Vagina (tissue), 2 donors: ENCODE measurements at regions not wholly inside any gene's neighbourhood (a gene's known extent, or its start where the extent isn't known, plus 50 kb on each side); places are given as distances from the start of the nearest gene placed in this dataset.

Source experiments
- DNase-seq, 2 donors: peaks; one replicate each; pipeline ENCODE4 v3.0.0-alpha.2; 2017; ENCODE audit errors: extremely low spot score in 2 of 2
- H3K27ac ChIP-seq: fragments of 200-600 bp; sonication (generic); one replicate; pipeline ENCODE4 v1.5.1; 2019
- H3K27me3 ChIP-seq: fragments of 200-600 bp; sonication (generic); one replicate; pipeline ENCODE4 v1.5.1; 2019
- H3K36me3 ChIP-seq, 2 donors: fragments of 200-600 bp; sonication (generic); one replicate each; pipeline ENCODE4 v1.5.1; 2017 to 2019
- H3K4me1 ChIP-seq: fragments of 200-600 bp; sonication (generic); one replicate; pipeline ENCODE4 v1.5.1; 2019
- H3K4me3 ChIP-seq, 2 donors: fragments of 200-600 bp; sonication (generic); 1 replicate in 1 of 2; 2 replicates in 1 of 2; pipeline ENCODE4 v1.5.1; 2016 to 2019
- H3K9me3 ChIP-seq: fragments of 200-600 bp; sonication (generic); one replicate; pipeline ENCODE4 v1.5.1; 2019
- CTCF ChIP-seq, 3 experiments: fragments of 450-650 bp in 2 of 3; fragments of 200-600 bp in 1 of 3; sonication (generic) in 1 of 3; IDR thresholded peaks; one replicate each; pipeline ENCODE4 v1.5.1; 2017 to 2019; ENCODE audit warnings: antibody characterized with exemption in 3 of 3, mild to moderate bottlenecking in 2 of 3, moderate library complexity in 2 of 3
- POLR2A ChIP-seq, 2 donors: fragments of 450-650 bp; IDR thresholded peaks; one replicate each; pipeline ENCODE4 v1.6.1; 2017; ENCODE audit warnings: antibody characterized with exemption in 2 of 2, mild to moderate bottlenecking in 2 of 2, moderate library complexity in 2 of 2
- POLR2AphosphoS5 ChIP-seq, 2 donors: sonication (generic); formaldehyde crosslinking; IDR thresholded peaks; one replicate each; pipeline ENCODE4 v1.9.0; 2017; ENCODE audit warnings: antibody characterized with exemption in 2 of 2, mild to moderate bottlenecking in 2 of 2, low read depth in 1 of 2; ENCODE audit not compliant: insufficient read depth in 1 of 2
- intact Hi-C: fragments of 100-400 bp; cut with DNase I; formaldehyde crosslinking; loops from one replicate; pipeline ENCODE4 v1.15.1; 2023

DNA sequence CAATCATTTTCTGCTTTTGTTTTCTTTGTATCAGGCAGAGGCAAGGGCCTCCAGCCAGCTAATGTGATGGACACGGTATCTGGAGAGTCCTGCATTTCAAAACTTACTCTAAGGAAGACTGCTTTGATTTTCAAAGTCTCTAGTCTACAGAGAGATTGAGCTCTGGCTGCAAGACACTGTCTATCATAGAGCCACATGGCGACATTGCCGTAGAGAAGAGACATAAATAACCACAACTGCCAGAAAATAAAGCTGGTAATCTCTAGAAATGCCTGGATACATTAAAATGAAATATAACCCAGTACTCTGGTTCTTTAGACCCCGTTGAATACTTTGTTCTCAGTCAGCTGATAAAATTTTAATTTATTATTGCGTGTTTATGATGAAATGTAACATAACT, 90.8 kb downstream of the OTUD1 start:
- Histone ChIP-seq H3K4me3 (no peak overlapping the region), H3K36me3 (no peaks in the 10 kb centered on the region), H3K4me1 (no peaks in the 10 kb centered on the region), H3K27ac (no peak overlapping the region), H3K27me3 (no peaks in the 10 kb centered on the region), H3K9me3 (no peaks in the 10 kb centered on the region)
- intact Hi-C loops: loop anchor here (5.0 kb wide), 1 partner anchor 212 kb away; no protein-coding TSS in a partner anchor
- no peak for TF ChIP-seq CTCF (IDR thresholded peaks at IDR 0.05)
- TF ChIP-seq POLR2AphosphoS5 (IDR thresholded peaks at IDR 0.05; ENCODE audit: insufficient read depth in 1 of 2, low read depth in 1 of 2): no peak
- no peak for TF ChIP-seq POLR2A (IDR thresholded peaks at IDR 0.05)
- DNase-seq: no peak

GRCh38 chr10:23530079-23530478, 91.2 kb downstream of the OTUD1 start:
- no peak for DNase-seq

DNA sequence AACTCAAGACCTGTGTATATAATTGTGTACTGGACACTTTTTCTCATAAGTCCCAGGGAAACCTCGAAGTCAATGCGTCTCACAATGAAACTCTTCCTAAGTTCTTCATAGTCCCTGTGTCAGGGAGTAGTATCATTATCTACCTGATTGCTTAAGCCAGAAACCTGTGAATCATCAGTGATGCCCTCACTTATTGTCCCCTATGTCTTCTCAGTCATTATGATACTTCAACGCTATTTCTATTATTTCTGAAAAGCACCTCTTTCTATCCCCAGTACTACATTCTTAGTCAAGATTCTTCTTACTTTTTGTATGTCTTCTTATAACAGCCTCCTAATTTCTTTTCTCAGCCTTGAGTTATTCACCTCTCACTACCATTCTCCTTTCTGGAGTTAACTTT, 94.3 kb downstream of the OTUD1 start:
- Histone ChIP-seq H3K9me3 (no peaks in the 10 kb centered on the region), H3K36me3 (no peaks in the 10 kb centered on the region), H3K4me1 (no peaks in the 10 kb centered on the region), H3K27ac (no peak overlapping the region), H3K27me3 (no peaks in the 10 kb centered on the region), H3K4me3 (no peak overlapping the region)
- DNase-seq: no peak
- no peak for TF ChIP-seq CTCF (IDR thresholded peaks at IDR 0.05)
- TF ChIP-seq POLR2AphosphoS5 (IDR thresholded peaks at IDR 0.05; ENCODE audit: insufficient read depth in 1 of 2, low read depth in 1 of 2): no peak
- no peak for TF ChIP-seq POLR2A (IDR thresholded peaks at IDR 0.05)
- intact Hi-C loops: no loop called here

More at GRCh38 chr10:23530079-23530478, 91.2 kb downstream of the OTUD1 start:
- Histone ChIP-seq H3K4me3 (no peak overlapping the region), H3K27ac (no peak overlapping the region), H3K36me3 (no peaks in the 10 kb centered on the region), H3K27me3 (no peaks in the 10 kb centered on the region), H3K4me1 (no peaks in the 10 kb centered on the region), H3K9me3 (no peaks in the 10 kb centered on the region)
- intact Hi-C loops: no loop called here
- no peak for TF ChIP-seq POLR2A (IDR thresholded peaks at IDR 0.05)
- TF ChIP-seq CTCF (IDR thresholded peaks at IDR 0.05): no peak
- TF ChIP-seq POLR2AphosphoS5 (IDR thresholded peaks at IDR 0.05; ENCODE audit: insufficient read depth in 1 of 2, low read depth in 1 of 2): no peak

DNA sequence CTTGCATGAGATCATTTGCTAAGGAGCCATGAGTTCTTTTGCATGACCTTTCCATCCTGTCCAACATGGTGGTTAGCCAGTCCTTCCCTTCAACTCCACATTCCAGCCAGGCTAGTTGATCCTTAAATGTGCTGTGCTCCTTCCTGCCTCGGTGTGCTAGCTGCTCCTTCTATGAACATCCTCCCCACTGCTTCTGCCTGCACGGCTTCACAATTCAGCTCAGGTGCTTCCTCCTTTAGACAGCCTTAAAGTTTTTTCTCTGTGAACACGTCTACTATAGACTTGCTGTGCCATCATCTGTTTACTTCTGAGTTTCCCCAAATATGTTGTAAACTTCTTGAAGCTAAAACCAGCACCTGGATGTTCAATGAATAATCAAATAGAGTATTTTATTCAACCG, 95.5 kb downstream of the OTUD1 start:
- TF ChIP-seq POLR2AphosphoS5 (IDR thresholded peaks at IDR 0.05; ENCODE audit: insufficient read depth in 1 of 2, low read depth in 1 of 2) (no peak), CTCF (IDR thresholded peaks at IDR 0.05) (no peak), POLR2A (IDR thresholded peaks at IDR 0.05) (no peak)
- intact Hi-C loops: no loop called here
- DNase-seq: no peak
- H3K4me3 ChIP-seq: no peak overlapping the region
- H3K27ac ChIP-seq: no peak overlapping the region
- no peaks in the 10 kb centered on the region for H3K9me3 ChIP-seq
- no peaks in the 10 kb centered on the region for H3K36me3 ChIP-seq
- peaks cover 3% of the 10 kb centered on the region for H3K4me1 ChIP-seq
- H3K27me3 ChIP-seq: no peaks in the 10 kb centered on the region

DNA sequence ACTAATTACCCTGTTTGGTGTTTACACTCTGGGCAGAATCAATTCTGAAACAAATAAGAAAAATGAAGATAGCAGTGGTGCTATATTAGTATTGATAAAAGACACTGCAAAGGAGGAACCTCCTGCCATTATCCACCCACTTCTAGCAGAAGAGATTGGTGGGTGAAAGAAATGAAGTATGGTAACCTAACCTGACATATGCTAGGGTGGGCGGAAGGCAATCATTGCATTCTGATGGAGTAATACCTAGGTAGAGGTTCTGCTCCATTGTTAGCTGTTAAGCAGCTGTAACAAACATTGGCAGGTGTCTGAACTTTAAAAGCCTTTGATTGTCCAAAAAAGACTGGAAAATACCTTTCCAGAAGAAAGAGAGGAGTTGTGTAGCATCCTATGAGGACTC, 95.9 kb downstream of the OTUD1 start:
- H3K4me3 ChIP-seq: no peak overlapping the region
- peaks cover 7% of the 10 kb centered on the region for H3K4me1 ChIP-seq
- no peaks in the 10 kb centered on the region for H3K36me3 ChIP-seq
- H3K9me3 ChIP-seq: no peaks in the 10 kb centered on the region
- TF ChIP-seq CTCF (IDR thresholded peaks at IDR 0.05) (no peak), POLR2A (IDR thresholded peaks at IDR 0.05) (no peak), POLR2AphosphoS5 (IDR thresholded peaks at IDR 0.05; ENCODE audit: insufficient read depth in 1 of 2, low read depth in 1 of 2) (no peak)
- H3K27me3 ChIP-seq: no peaks in the 10 kb centered on the region
- no peak for DNase-seq
- no peak overlapping the region for H3K27ac ChIP-seq
- intact Hi-C loops: no loop called here
